ENCODE measurements at regions not wholly inside any gene's neighbourhood (a gene's known extent, or its start where the extent isn't known, plus 50 kb on each side); places are given as distances from the start of the nearest gene placed in this dataset.

- Mint-ChIP-seq H3K36me3 (ENCODE audit: low read depth) (no peaks in the 10 kb centered on the region), H3K27me3 (no peaks in the 10 kb centered on the region), H3K4me3 (no peak overlapping the region), H3K27ac (no peak overlapping the region), H3K4me1 (no peaks in the 10 kb centered on the region)
- no peak for ATAC-seq
- no peaks in the 10 kb centered on the region for H3K9me3 ChIP-seq (ENCODE audit: control insufficient read depth, low read length, poor library complexity, severe bottlenecking)
- no peak for DNase-seq
Observed at GRCh38 chr3:175913286-175913685, 1054.2 kb downstream of the NAALADL2 start.

- H3K27ac Mint-ChIP-seq = no peak overlapping the region
- no peaks in the 10 kb centered on the region for H3K36me3 Mint-ChIP-seq (ENCODE audit: low read depth)
- no peaks in the 10 kb centered on the region for H3K4me1 Mint-ChIP-seq
- no peak overlapping the region for H3K4me3 Mint-ChIP-seq
- H3K9me3 ChIP-seq (ENCODE audit: control insufficient read depth, low read length, poor library complexity, severe bottlenecking) = no peaks in the 10 kb centered on the region
- no peak for ATAC-seq
- DNase-seq = no peak
- no peaks in the 10 kb centered on the region for H3K27me3 Mint-ChIP-seq
Observed at GRCh38 chr3:175911937-175912336, 1052.8 kb downstream of the NAALADL2 start.

- H3K27me3 Mint-ChIP-seq = no peaks in the 10 kb centered on the region
- H3K9me3 ChIP-seq (ENCODE audit: control insufficient read depth, low read length, poor library complexity, severe bottlenecking) = no peaks in the 10 kb centered on the region
- H3K4me3 Mint-ChIP-seq = no peak overlapping the region
- no peaks in the 10 kb centered on the region for H3K36me3 Mint-ChIP-seq (ENCODE audit: low read depth)
- DNase-seq (no peak), ATAC-seq (no peak)
- H3K27ac Mint-ChIP-seq = no peak overlapping the region
- no peaks in the 10 kb centered on the region for H3K4me1 Mint-ChIP-seq
Observed at GRCh38 chr3:175902226-175902625, 1043.1 kb downstream of the NAALADL2 start.

- H3K4me1 Mint-ChIP-seq = no peaks in the 10 kb centered on the region
- H3K9me3 ChIP-seq (ENCODE audit: control insufficient read depth, low read length, poor library complexity, severe bottlenecking) = no peaks in the 10 kb centered on the region
- H3K36me3 Mint-ChIP-seq (ENCODE audit: low read depth) = no peaks in the 10 kb centered on the region
- H3K27me3 Mint-ChIP-seq = no peaks in the 10 kb centered on the region
- DNase-seq (no peak), ATAC-seq (no peak)
- no peak overlapping the region for H3K27ac Mint-ChIP-seq
- H3K4me3 Mint-ChIP-seq = peak overlapping the region; percentile 22
Observed at GRCh38 chr3:175898194-175898593, 1039.1 kb downstream of the NAALADL2 start.

DNA sequence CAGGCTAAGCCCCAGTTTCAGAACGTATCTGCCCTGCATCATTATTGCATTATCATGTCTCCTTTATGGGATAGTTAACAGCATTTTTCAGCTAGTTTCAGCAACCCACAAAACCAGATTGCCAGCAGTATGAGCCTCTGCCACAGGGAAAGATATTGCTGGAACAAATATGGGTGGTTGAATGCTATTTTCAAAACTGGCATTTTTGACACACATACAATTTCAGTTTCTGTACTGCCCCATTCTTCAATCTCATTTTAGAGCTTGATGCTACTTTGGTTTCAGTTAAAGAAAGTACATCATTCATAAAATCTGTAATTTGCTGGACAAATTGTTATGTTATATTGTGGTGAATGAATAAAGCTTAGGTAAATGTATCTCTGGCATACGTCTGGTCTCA lies 1037.5 kb downstream of the NAALADL2 start:
- H3K27ac Mint-ChIP-seq = no peak overlapping the region
- H3K9me3 ChIP-seq (ENCODE audit: control insufficient read depth, low read length, poor library complexity, severe bottlenecking) = no peaks in the 10 kb centered on the region
- no peak for DNase-seq
- no peak overlapping the region for H3K4me3 Mint-ChIP-seq
- H3K4me1 Mint-ChIP-seq = no peaks in the 10 kb centered on the region
- no peaks in the 10 kb centered on the region for H3K36me3 Mint-ChIP-seq (ENCODE audit: low read depth)
- no peaks in the 10 kb centered on the region for H3K27me3 Mint-ChIP-seq
- no peak for ATAC-seq

DNA sequence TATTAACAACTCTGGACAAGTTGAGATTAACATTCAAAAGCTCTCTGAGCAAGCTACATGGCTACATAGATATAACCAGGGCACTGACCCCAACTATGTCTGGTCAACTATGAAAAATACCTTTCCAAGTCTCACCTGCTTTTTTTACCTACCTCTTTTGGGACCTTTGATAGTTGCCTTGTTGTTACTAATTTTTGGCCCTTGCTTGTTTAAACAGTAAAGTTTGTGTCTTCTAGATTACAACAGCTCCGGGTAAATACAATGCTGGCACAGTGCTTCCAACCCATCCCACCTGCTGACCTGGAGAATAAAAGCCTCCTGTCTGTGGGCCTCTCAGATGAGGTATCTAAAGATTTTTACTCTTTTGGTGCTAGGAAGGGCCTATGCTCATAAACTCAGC lies 1036.6 kb downstream of the NAALADL2 start:
- DNase-seq (no peak), ATAC-seq (no peak)
- Mint-ChIP-seq H3K27me3 (no peaks in the 10 kb centered on the region), H3K36me3 (ENCODE audit: low read depth) (no peaks in the 10 kb centered on the region), H3K27ac (no peak overlapping the region), H3K4me3 (no peak overlapping the region), H3K4me1 (no peaks in the 10 kb centered on the region)
- H3K9me3 ChIP-seq (ENCODE audit: control insufficient read depth, low read length, poor library complexity, severe bottlenecking) = no peaks in the 10 kb centered on the region

DNA sequence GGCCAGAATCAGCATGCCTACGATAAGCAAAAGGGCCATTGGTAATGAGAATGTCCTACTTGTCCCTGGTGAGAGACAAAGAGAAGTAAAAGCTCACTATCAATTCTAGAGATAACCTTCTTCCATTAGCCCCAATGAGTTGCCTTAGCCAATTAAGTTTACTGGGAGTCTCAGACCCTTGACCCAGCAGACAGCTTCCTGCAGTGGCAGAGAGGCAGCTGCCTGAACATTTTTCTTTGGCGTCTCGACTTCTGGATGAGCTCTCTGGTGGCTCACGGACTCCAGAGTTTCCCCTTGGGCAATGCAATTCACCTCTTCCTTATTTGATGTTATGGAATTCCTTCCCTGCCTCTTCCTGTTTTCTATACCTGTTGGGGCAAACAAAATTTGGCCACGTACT lies 1034.4 kb downstream of the NAALADL2 start:
- H3K27ac Mint-ChIP-seq = no peak overlapping the region
- no peaks in the 10 kb centered on the region for H3K27me3 Mint-ChIP-seq
- H3K4me3 Mint-ChIP-seq = no peak overlapping the region
- no peaks in the 10 kb centered on the region for H3K4me1 Mint-ChIP-seq
- DNase-seq (no peak), ATAC-seq (no peak)
- H3K36me3 Mint-ChIP-seq (ENCODE audit: low read depth) = no peaks in the 10 kb centered on the region
- H3K9me3 ChIP-seq (ENCODE audit: control insufficient read depth, low read length, poor library complexity, severe bottlenecking) = no peaks in the 10 kb centered on the region

DNA sequence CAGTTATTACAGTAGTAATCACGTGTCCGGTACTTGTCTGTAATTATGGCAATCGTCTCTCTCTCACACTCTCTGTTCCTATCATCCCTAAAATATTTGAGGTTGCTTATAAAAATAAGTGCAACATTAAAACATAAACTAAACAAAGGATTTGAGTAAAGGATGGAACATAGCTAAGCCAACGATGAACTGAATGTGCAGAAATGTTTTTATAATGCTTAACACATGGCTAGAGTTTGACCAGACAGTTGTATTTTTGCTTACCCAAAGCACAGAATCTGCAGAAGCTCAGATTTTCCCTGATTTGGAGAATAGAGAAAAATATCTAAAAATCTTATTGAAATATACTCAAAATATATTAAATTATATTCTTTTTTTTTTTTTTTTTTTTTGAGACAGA lies 1030.9 kb downstream of the NAALADL2 start:
- Mint-ChIP-seq H3K27me3 (no peaks in the 10 kb centered on the region), H3K4me1 (no peaks in the 10 kb centered on the region), H3K4me3 (no peak overlapping the region), H3K36me3 (ENCODE audit: low read depth) (no peaks in the 10 kb centered on the region), H3K27ac (no peak overlapping the region)
- ATAC-seq (no peak), DNase-seq (no peak)
- H3K9me3 ChIP-seq (ENCODE audit: control insufficient read depth, low read length, poor library complexity, severe bottlenecking) = no peaks in the 10 kb centered on the region

GRCh38 chr3:175885231-175885766 lies 1026.2 kb downstream of the NAALADL2 start:
- no peak overlapping the region for H3K27ac Mint-ChIP-seq

DNA sequence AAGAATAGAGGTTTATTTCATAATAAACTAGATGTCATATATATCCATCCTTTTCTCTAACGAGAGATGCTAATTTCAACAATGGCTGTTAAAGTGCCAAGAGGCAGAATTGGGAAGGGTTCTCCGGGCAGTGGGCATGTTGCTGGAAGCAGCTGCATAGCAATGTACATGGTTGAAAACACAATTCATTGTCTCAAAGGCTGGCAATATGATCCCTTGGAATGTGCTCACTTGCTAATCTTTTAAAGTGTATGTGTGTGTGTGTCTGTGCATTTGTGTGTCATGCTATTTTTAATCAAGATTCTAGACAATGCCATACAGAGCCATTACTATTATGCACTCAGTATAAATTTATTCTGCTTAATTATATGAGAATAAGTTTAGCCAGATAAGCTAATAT lies 1020.3 kb downstream of the NAALADL2 start:
- Mint-ChIP-seq H3K4me3 (no peak overlapping the region), H3K4me1 (no peaks in the 10 kb centered on the region), H3K36me3 (ENCODE audit: low read depth) (no peaks in the 10 kb centered on the region), H3K27me3 (no peaks in the 10 kb centered on the region), H3K27ac (no peak overlapping the region)
- DNase-seq = no peak
- no peaks in the 10 kb centered on the region for H3K9me3 ChIP-seq (ENCODE audit: control insufficient read depth, low read length, poor library complexity, severe bottlenecking)
- no peak for ATAC-seq

More at GRCh38 chr3:175885231-175885766, 1026.2 kb downstream of the NAALADL2 start:
- no peaks in the 10 kb centered on the region for H3K27me3 Mint-ChIP-seq
- no peaks in the 10 kb centered on the region for H3K4me1 Mint-ChIP-seq
- no peaks in the 10 kb centered on the region for H3K36me3 Mint-ChIP-seq (ENCODE audit: low read depth)
- no peak for DNase-seq
- ATAC-seq = no peak
- H3K9me3 ChIP-seq (ENCODE audit: control insufficient read depth, low read length, poor library complexity, severe bottlenecking) = no peaks in the 10 kb centered on the region
- no peak overlapping the region for H3K4me3 Mint-ChIP-seq

GRCh38 chr3:175869404-175869803 lies 1010.3 kb downstream of the NAALADL2 start:
- H3K4me1 Mint-ChIP-seq = no peaks in the 10 kb centered on the region
- ATAC-seq (no peak), DNase-seq (no peak)
- H3K27me3 Mint-ChIP-seq = no peaks in the 10 kb centered on the region
- no peak overlapping the region for H3K27ac Mint-ChIP-seq
- H3K36me3 Mint-ChIP-seq (ENCODE audit: low read depth) = no peaks in the 10 kb centered on the region
- H3K4me3 Mint-ChIP-seq = no peak overlapping the region
- peaks cover 4% of the 10 kb centered on the region for H3K9me3 ChIP-seq (ENCODE audit: control insufficient read depth, low read length, poor library complexity, severe bottlenecking)

DNA sequence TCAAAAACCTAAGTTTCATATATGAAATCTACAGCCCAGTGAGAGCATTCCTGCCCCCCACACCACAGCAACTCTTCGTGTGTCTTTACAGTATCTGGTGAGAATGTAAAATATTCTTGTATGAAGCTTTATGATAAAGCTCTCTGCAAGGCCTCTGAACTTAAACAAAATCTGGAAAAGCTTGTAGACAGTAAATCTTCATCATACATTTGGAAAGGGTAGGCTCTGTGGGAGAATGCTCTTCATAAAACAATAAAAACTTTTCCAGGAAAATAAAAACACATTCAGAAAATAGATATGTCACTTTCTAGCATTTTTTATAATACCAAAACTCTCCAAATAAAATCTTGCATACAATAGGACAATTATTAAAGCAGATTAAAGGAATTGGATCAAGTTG lies 1009.5 kb downstream of the NAALADL2 start:
- peaks cover 4% of the 10 kb centered on the region for H3K9me3 ChIP-seq (ENCODE audit: control insufficient read depth, low read length, poor library complexity, severe bottlenecking)
- H3K27me3 Mint-ChIP-seq = no peaks in the 10 kb centered on the region
- no peak overlapping the region for H3K4me3 Mint-ChIP-seq
- ATAC-seq = no peak
- no peaks in the 10 kb centered on the region for H3K4me1 Mint-ChIP-seq
- H3K27ac Mint-ChIP-seq = no peak overlapping the region
- H3K36me3 Mint-ChIP-seq (ENCODE audit: low read depth) = no peaks in the 10 kb centered on the region
- no peak for DNase-seq

GRCh38 chr3:175865724-175866123 lies 1006.6 kb downstream of the NAALADL2 start:
- H3K9me3 ChIP-seq (ENCODE audit: control insufficient read depth, low read length, poor library complexity, severe bottlenecking) = peaks cover 4% of the 10 kb centered on the region
- Mint-ChIP-seq H3K27me3 (no peaks in the 10 kb centered on the region), H3K4me3 (no peak overlapping the region)

DNA sequence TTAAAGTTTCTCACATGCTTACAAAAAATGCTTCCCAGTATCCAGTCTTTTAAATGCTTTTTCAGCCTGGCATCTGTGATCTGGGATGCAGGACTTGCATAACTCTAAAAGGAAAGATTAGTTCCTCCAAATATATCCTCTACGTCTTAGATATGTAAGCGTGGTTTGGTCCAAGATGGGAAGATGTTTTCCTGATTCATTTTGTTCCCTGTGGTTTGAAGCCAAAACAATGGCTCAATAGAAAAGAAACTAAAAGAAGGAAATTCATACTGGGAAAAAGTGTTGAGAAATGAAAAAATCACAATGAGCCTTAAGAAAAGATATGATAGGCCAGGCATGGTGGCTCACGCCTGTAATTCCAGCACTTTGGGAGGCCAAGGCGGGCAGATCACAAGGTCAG lies 1002.8 kb downstream of the NAALADL2 start:
- Mint-ChIP-seq H3K4me3 (no peak overlapping the region), H3K27me3 (no peaks in the 10 kb centered on the region), H3K36me3 (ENCODE audit: low read depth) (no peaks in the 10 kb centered on the region), H3K27ac (no peak overlapping the region), H3K4me1 (no peaks in the 10 kb centered on the region)
- ATAC-seq = no peak
- DNase-seq = no peak
- H3K9me3 ChIP-seq (ENCODE audit: control insufficient read depth, low read length, poor library complexity, severe bottlenecking) = peaks cover 4% of the 10 kb centered on the region

More at GRCh38 chr3:175865724-175866123, 1006.6 kb downstream of the NAALADL2 start:
- DNase-seq = no peak
- no peak overlapping the region for H3K27ac Mint-ChIP-seq
- no peaks in the 10 kb centered on the region for H3K36me3 Mint-ChIP-seq (ENCODE audit: low read depth)
- ATAC-seq = no peak
- no peaks in the 10 kb centered on the region for H3K4me1 Mint-ChIP-seq

Measured in T-helper 17 cell (primary cell).